HG02610 (cell line): ENCODE measurements at regions not wholly inside any gene's neighbourhood (a gene's known extent, or its start where the extent isn't known, plus 50 kb on each side); places are given as distances from the start of the nearest gene placed in this dataset.

Source experiments
- ATAC-seq: cut with Tn5 transposase; IDR thresholded peaks from one replicate; pipeline ENCODE4 v1.9.1; 2021; ENCODE audit warnings: mild to moderate bottlenecking, moderate library complexity; ENCODE audit not compliant: unreplicated experiment

DNA sequence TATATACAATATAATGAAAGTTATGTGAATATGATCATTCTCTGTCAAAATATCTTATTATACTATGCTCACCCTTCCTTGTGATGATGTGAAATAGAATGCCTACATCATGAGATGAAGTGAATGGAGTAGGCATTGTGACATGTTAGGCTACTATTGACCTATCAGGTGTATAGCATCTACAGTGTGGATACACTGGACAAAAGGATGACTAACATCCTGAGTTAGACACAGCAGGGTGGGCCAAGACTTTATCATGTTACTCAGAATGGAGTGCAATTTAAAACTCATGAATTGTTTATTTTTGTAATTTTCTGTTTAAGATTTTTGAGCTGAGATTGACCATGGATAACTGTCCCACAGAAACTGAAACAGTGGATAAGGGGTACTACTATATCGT, 53.4 kb upstream of the NAV3 start:
- ATAC-seq, result no peak

- ATAC-seq, result no peak
Observed at GRCh38 chr12:77774761-77775160, 55.9 kb upstream of the NAV3 start.

- ATAC-seq, result no peak
Observed at GRCh38 chr12:77772676-77773298, 57.9 kb upstream of the NAV3 start.

DNA sequence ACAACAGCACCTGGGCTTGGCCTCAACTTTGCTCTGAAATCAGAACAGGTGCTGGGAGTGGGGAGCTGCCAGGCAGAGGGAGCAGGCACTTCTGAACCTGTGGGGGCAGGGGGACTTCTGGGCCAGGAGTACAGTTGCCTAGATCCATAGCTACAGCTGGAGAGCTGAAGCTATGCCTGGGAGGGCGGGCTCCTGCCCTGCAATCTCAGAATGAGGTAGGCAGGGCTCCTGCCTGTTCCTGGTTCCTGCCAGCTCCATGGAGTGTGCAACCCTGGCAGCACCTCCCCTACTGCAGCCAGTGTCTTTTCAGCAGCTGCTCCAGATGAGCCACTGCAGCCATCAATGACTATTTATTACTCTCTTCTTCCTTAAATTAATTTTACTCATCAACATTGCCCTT, 62.1 kb upstream of the NAV3 start:
- no peak for ATAC-seq

DNA sequence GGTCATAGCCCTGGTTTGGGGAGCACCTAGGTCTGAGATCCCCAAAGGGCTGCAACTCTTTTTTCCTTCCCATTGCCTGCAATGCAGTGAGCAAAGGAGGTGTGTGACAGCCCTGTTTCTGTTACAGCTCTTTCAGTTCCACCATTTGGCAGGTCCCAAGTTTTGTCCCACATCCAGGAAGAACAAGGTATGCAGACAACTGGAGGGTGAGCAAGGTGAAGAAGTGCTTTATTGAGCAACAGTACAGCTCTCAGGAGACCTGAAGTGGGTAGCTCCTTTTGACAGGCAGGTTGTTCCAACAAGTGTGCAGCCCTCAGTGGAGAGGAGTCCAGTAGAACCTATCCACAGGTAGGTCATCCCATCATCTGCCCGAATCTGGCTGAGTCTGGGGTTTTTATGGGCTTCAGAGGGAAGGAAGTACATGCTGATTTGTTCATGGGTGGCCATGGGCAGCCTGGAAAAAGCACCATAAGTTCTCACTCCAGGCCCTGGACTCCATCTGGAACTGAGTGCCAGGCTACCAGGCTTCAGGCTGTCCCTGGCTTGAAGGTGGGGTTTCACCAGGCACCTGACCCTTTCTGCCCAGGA, 62.8 kb upstream of the NAV3 start:
- no peak for ATAC-seq

GRCh38 chr12:77767335-77767734, 63.4 kb upstream of the NAV3 start:
- ATAC-seq, result no peak

GRCh38 chr12:77766224-77766623, 64.5 kb upstream of the NAV3 start:
- ATAC-seq, result no peak

DNA sequence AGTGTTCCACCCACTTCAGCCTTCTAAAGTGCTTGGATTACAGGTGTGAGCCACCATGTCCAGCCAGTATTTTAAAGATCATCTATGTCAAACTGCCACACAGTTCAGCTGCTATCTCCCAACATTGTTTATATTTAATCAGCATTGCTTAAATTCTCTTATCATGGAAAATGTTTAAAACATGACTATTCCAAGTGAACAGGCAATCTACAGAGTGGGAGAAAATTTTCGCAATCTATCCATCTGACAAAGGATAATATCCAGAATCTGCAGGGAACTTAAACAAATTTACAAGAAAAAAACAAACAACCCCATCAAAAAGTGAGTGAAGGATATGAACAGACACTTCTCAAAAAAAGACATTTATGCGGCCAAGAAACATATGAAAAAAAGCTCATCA, 69.4 kb upstream of the NAV3 start:
- no peak for ATAC-seq

- ATAC-seq, result no peak
Observed at GRCh38 chr12:77760271-77761025, 70.2 kb upstream of the NAV3 start.

GRCh38 chr12:77754086-77754485, 76.6 kb upstream of the NAV3 start:
- no peak for ATAC-seq

GRCh38 chr12:77751939-77752338, 78.8 kb upstream of the NAV3 start:
- no peak for ATAC-seq

- peak; percentile 100 for ATAC-seq
Observed at GRCh38 chr12:77746096-77746495, 84.6 kb upstream of the NAV3 start.

- ATAC-seq, result peak; percentile 6
Observed at GRCh38 chr12:77745624-77746023, 85.1 kb upstream of the NAV3 start.

DNA sequence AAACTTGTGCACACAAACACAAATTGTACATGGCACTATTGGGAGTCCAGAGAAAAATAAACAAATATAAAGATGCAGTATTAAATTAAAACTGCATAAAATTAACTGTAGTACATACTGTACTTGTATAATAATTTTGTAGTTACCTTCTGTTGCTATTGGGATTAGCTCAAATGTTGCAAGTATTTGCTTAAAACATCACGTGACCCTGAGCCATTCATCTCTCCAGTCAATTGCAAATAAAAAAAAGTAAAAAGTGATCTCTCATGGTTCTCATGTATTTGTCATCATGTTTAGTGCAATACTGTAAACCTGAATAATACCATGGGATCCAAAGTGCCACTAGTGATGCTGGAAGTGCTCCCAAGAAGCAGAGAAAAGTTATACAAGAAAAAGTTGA, 88.1 kb upstream of the NAV3 start:
- no peak for ATAC-seq

DNA sequence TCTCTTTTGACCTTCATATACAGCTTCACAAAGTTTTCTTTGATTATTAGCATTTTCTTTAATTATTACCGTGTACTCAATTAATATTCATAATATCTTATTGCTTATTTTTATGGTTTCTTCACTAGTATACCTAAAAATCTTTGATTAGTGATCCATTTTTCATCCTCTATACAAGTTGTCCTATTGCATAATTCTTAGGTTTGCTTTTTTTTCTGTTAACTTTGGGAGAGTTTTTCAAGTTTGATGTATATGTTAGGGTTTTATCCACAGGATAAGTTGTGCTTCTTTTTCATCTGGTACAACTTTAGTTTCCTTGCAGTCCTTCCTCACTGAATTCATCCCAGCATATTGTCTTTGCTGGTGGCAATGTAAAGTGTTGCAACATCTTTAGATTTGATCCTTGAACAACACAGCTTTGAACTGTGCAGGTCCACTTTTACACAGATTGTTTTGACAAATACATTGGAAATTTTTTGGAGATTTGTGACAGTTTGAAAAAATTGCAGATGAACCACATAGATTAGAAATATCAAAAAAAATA, 88.6 kb upstream of the NAV3 start:
- no peak for ATAC-seq

DNA sequence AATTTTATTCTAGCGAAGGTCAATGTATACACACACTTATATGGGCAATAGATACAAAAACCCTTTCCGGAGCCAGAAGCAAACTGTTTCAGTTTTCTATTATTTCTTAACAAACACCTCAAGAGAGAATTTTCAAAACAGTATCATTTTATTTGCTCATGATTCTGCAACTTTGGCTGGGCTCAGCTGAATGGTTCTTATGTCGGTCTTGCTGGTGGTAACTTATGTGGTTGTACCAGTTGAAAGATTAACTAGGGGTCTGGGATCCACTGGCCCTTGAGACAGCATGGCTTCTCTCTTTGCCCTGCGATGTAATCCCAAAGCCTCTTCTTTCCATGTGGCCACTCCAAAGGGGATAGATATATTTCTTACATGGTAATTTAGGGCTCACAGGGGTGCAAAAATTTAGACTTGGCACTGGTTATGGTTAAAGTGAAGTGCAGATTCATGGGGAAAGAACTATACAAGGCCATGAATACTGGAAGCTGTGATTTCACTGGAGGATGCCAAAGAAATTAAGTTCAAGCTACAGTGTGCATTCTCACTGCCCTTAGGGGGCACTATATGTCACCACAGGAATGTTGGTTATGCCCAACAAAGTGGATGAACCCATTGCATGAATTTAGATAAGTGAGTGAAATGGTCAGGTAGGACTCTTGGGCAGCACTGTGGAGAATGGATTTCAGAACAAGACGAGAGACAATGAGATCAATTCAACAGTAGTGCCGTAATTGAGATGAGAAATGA, 94.3 kb upstream of the NAV3 start:
- ATAC-seq, result no peak

GRCh38 chr12:77734214-77734883, 96.3 kb upstream of the NAV3 start:
- ATAC-seq, result no peak

DNA sequence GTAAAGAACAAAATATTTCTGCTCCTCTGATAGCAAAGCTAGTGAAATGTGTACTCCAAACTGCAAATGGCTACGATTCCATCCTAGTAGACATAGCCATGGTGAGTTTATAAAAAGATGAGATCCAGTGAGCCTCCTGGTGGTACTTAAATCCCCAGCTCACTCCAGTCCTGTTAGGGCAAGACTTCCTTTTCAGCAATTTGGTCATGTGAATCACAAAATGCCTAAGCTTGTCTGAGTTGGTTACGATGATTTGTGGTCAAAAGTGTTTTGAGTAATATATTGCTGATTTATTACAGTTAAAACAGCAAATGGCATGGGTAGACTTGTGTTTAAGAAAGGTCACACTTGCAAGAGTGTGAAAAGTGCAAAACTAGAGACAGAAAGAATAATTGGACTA, 102.7 kb upstream of the NAV3 start:
- ATAC-seq, result no peak

DNA sequence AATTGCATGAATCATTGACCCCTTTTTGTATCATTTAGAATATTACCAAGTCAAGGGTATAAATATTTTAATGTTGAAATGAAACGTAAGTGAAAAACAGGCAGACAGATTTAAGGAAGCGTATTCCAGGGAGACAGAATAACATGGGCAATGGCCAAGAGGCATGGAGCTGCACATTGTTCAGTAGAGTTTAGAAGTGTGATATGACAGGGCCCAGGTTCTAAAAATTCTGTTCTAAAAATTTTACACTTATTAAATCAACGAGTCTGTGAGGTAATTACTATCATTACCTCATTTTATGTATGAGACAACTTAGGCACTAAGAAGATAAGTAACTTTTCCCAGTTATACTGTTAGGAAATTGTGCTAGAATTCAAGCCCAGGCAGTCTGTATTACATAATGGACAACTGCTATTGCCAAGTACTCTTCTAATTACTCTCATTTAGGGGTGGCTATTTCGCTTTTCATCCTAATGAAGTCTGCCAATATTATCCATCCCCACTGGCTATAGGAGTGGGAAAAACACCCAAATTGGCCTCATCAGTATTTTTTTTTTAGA, 103.2 kb upstream of the NAV3 start:
- ATAC-seq, result no peak

GRCh38 chr12:77725611-77726010, 105.1 kb upstream of the NAV3 start:
- ATAC-seq, result no peak
